Vagina (tissue), 2 donors: ENCODE measurements at regions not wholly inside any gene's neighbourhood (a gene's known extent, or its start where the extent isn't known, plus 50 kb on each side); places are given as distances from the start of the nearest gene placed in this dataset.

Source experiments
- DNase-seq, 2 donors: peaks; one replicate each; pipeline ENCODE4 v3.0.0-alpha.2; 2017; ENCODE audit errors: extremely low spot score in 2 of 2
- H3K27ac ChIP-seq: fragments of 200-600 bp; sonication (generic); one replicate; pipeline ENCODE4 v1.5.1; 2019
- H3K27me3 ChIP-seq: fragments of 200-600 bp; sonication (generic); one replicate; pipeline ENCODE4 v1.5.1; 2019
- H3K36me3 ChIP-seq, 2 donors: fragments of 200-600 bp; sonication (generic); one replicate each; pipeline ENCODE4 v1.5.1; 2017 to 2019
- H3K4me1 ChIP-seq: fragments of 200-600 bp; sonication (generic); one replicate; pipeline ENCODE4 v1.5.1; 2019
- H3K4me3 ChIP-seq, 2 donors: fragments of 200-600 bp; sonication (generic); 1 replicate in 1 of 2; 2 replicates in 1 of 2; pipeline ENCODE4 v1.5.1; 2016 to 2019
- H3K9me3 ChIP-seq: fragments of 200-600 bp; sonication (generic); one replicate; pipeline ENCODE4 v1.5.1; 2019
- POLR2A ChIP-seq, 2 donors: fragments of 450-650 bp; IDR thresholded peaks; one replicate each; pipeline ENCODE4 v1.6.1; 2017; ENCODE audit warnings: antibody characterized with exemption in 2 of 2, mild to moderate bottlenecking in 2 of 2, moderate library complexity in 2 of 2
- POLR2AphosphoS5 ChIP-seq, 2 donors: sonication (generic); formaldehyde crosslinking; IDR thresholded peaks; one replicate each; pipeline ENCODE4 v1.9.0; 2017; ENCODE audit warnings: antibody characterized with exemption in 2 of 2, mild to moderate bottlenecking in 2 of 2, low read depth in 1 of 2; ENCODE audit not compliant: insufficient read depth in 1 of 2
- intact Hi-C: fragments of 100-400 bp; cut with DNase I; formaldehyde crosslinking; loops from one replicate; pipeline ENCODE4 v1.15.1; 2023
- TF ChIP-seq, protein P1 (sequence below), 3 experiments: fragments of 450-650 bp in 2 of 3; fragments of 200-600 bp in 1 of 3; sonication (generic) in 1 of 3; IDR thresholded peaks; one replicate each; pipeline ENCODE4 v1.5.1; 2017 to 2019; ENCODE audit warnings: antibody characterized with exemption in 3 of 3, mild to moderate bottlenecking in 2 of 3, moderate library complexity in 2 of 3

DNA sequence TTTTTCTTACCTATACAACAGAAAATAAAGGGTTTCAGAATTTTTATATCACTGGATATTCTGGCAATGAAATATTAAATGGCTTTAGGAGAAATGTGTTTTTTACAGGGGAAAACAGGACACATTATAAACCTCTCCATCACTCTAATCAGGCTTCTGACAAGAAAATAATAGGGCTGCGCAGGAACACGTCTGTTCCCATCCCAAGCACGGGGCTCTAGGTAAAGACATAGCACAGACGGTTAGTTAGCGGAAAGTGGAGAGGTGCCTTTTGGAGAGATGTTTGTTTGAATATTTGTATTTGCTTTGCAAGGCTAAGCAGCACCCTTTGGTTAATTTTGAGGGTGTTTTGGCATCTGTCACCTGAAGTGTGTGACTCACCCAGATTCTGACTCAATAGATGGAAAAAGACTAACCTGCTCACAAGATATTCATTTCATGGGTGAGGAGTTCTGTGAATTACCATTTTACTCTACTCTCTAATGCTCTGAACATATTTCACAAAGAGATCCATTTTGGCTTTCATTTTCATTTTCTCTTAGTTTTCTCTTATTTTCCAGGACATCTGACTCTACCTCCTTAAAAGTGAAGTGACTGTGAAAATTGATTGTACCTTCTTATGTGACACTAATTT is 174.5 kb upstream of the AKR1E2 start:
- no peak overlapping the region for H3K27ac ChIP-seq
- DNase-seq = no peak
- H3K36me3 ChIP-seq = no peaks in the 10 kb centered on the region
- TF ChIP-seq POLR2A (IDR thresholded peaks at IDR 0.05) = no peak
- TF ChIP-seq, protein P1, sequence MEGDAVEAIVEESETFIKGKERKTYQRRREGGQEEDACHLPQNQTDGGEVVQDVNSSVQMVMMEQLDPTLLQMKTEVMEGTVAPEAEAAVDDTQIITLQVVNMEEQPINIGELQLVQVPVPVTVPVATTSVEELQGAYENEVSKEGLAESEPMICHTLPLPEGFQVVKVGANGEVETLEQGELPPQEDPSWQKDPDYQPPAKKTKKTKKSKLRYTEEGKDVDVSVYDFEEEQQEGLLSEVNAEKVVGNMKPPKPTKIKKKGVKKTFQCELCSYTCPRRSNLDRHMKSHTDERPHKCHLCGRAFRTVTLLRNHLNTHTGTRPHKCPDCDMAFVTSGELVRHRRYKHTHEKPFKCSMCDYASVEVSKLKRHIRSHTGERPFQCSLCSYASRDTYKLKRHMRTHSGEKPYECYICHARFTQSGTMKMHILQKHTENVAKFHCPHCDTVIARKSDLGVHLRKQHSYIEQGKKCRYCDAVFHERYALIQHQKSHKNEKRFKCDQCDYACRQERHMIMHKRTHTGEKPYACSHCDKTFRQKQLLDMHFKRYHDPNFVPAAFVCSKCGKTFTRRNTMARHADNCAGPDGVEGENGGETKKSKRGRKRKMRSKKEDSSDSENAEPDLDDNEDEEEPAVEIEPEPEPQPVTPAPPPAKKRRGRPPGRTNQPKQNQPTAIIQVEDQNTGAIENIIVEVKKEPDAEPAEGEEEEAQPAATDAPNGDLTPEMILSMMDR (IDR thresholded peaks at IDR 0.05) = no peak
- no peak for TF ChIP-seq POLR2AphosphoS5 (IDR thresholded peaks at IDR 0.05; ENCODE audit: insufficient read depth in 1 of 2, low read depth in 1 of 2)
- no peaks in the 10 kb centered on the region for H3K9me3 ChIP-seq
- H3K27me3 ChIP-seq = no peaks in the 10 kb centered on the region
- intact Hi-C loops = loop anchor here (10.0 kb wide), 2 partner anchors 407 to 1407 kb away; no protein-coding TSS in a partner anchor
- H3K4me1 ChIP-seq = peaks cover 40% of the 10 kb centered on the region
- no peak overlapping the region for H3K4me3 ChIP-seq

DNA sequence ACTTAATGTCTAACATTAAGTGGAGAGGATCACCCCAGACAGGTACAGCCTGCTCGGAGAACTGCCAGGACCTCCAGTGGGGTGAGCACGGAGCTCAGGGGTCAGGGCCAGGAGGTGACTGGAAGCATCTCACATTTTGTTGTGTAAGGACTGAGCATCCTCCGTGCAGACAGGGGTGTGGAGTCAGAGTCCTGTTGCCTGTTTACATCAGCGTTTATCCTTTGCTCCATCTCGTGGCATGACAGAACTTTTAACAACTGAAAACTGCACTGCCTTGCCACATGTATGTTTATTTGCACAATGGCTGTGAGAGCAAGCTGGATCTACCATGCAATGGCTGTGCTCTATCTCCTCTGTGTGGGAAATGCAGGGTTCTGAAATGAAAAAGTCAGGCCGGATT is 175.4 kb upstream of the AKR1E2 start:
- peaks cover 38% of the 10 kb centered on the region for H3K4me1 ChIP-seq
- no peak overlapping the region for H3K4me3 ChIP-seq
- DNase-seq = no peak
- intact Hi-C loops = loop anchor here (10.0 kb wide), 2 partner anchors 406 to 1406 kb away; no protein-coding TSS in a partner anchor
- TF ChIP-seq POLR2A (IDR thresholded peaks at IDR 0.05) (no peak), POLR2AphosphoS5 (IDR thresholded peaks at IDR 0.05; ENCODE audit: insufficient read depth in 1 of 2, low read depth in 1 of 2) (no peak)
- TF ChIP-seq, protein P1 (IDR thresholded peaks at IDR 0.05) = no peak
- H3K36me3 ChIP-seq = no peaks in the 10 kb centered on the region
- H3K27ac ChIP-seq = peak overlapping the region; percentile 68
- H3K9me3 ChIP-seq = no peaks in the 10 kb centered on the region
- no peaks in the 10 kb centered on the region for H3K27me3 ChIP-seq

- Histone ChIP-seq H3K9me3 (no peaks in the 10 kb centered on the region), H3K27ac (peak overlapping the region; percentile 68), H3K4me3 (no peak overlapping the region), H3K36me3 (no peaks in the 10 kb centered on the region), H3K27me3 (no peaks in the 10 kb centered on the region), H3K4me1 (peaks cover 34% of the 10 kb centered on the region)
- no peak for DNase-seq
- intact Hi-C loops = loop anchor here (10.0 kb wide), 2 partner anchors 405 to 1405 kb away; no protein-coding TSS in a partner anchor
- TF ChIP-seq, protein P1 (IDR thresholded peaks at IDR 0.05) = no peak
- TF ChIP-seq POLR2AphosphoS5 (IDR thresholded peaks at IDR 0.05; ENCODE audit: insufficient read depth in 1 of 2, low read depth in 1 of 2) = no peak
- TF ChIP-seq POLR2A (IDR thresholded peaks at IDR 0.05) = no peak
Measured at GRCh38 chr10:4649886-4650508, 176.0 kb upstream of the AKR1E2 start.

- Histone ChIP-seq H3K27me3 (no peaks in the 10 kb centered on the region), H3K4me1 (peaks cover 34% of the 10 kb centered on the region), H3K36me3 (no peaks in the 10 kb centered on the region), H3K9me3 (no peaks in the 10 kb centered on the region), H3K4me3 (no peak overlapping the region), H3K27ac (peak overlapping the region; percentile 68)
- intact Hi-C loops = no loop called here
- TF ChIP-seq POLR2A (IDR thresholded peaks at IDR 0.05) = no peak
- TF ChIP-seq, protein P1 (IDR thresholded peaks at IDR 0.05) = no peak
- no peak for TF ChIP-seq POLR2AphosphoS5 (IDR thresholded peaks at IDR 0.05; ENCODE audit: insufficient read depth in 1 of 2, low read depth in 1 of 2)
- no peak for DNase-seq
Measured at GRCh38 chr10:4649471-4649870, 176.5 kb upstream of the AKR1E2 start.

DNA sequence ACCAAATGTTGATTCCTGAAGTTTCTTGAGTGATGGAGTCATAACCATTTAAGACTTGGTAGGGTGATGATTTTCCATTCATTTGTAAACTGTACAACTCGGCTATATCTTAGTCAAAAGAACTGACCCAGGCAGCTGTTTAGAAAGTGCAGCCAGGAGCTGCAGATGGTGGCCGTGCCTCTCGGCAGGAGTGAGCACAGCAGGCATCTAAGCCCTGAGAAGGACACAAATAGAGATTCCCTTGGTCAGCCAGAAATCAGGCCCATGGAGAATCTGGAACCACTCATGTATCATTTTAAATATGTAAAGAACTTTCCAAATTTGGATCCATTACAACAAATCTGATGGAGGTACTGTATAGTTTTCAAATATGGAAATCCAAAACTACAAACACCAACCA is 177.0 kb upstream of the AKR1E2 start:
- H3K4me3 ChIP-seq = no peak overlapping the region
- intact Hi-C loops = no loop called here
- H3K36me3 ChIP-seq = no peaks in the 10 kb centered on the region
- TF ChIP-seq, protein P1 (IDR thresholded peaks at IDR 0.05) = no peak
- TF ChIP-seq POLR2AphosphoS5 (IDR thresholded peaks at IDR 0.05; ENCODE audit: insufficient read depth in 1 of 2, low read depth in 1 of 2) (no peak), POLR2A (IDR thresholded peaks at IDR 0.05) (no peak)
- no peaks in the 10 kb centered on the region for H3K9me3 ChIP-seq
- peaks cover 34% of the 10 kb centered on the region for H3K4me1 ChIP-seq
- H3K27ac ChIP-seq = no peak overlapping the region
- no peak for DNase-seq
- no peaks in the 10 kb centered on the region for H3K27me3 ChIP-seq
